Left lung (tissue), 4 donors: ENCODE measurements at regions not wholly inside any gene's neighbourhood (a gene's known extent, or its start where the extent isn't known, plus 50 kb on each side); places are given as distances from the start of the nearest gene placed in this dataset.

Experiments used
- ATAC-seq: fragments of 200-7000 bp; cut with Tn5 transposase; one replicate; pipeline ENCODE4 v1.9.1; 2020; ENCODE audit warnings: moderate library complexity
- DNase-seq, 4 donors: peaks; one replicate each; pipeline ENCODE4 v3.0.0-alpha.2; 2013 to 2020
- H3K27ac ChIP-seq, 2 donors: fragments of 200-600 bp; sonication (generic) in 1 of 2; one replicate each; pipeline versions ENCODE4 v1.5.0 to v1.8.0; 2020 to 2021
- H3K27me3 ChIP-seq, 2 donors: fragments of 200-600 bp; sonication (generic) in 1 of 2; one replicate each; pipeline versions ENCODE4 v1.5.0 to v1.8.0; 2020 to 2021
- H3K36me3 ChIP-seq, 2 donors: fragments of 200-600 bp; sonication (generic) in 1 of 2; one replicate each; pipeline versions ENCODE4 v1.5.0 to v1.8.0; 2020 to 2021
- H3K4me1 ChIP-seq, 2 donors: fragments of 200-600 bp; one replicate each; pipeline ENCODE4 v1.8.0; 2021
- H3K4me3 ChIP-seq, 2 donors: fragments of 200-600 bp; sonication (generic) in 1 of 2; one replicate each; pipeline versions ENCODE4 v1.5.0 to v1.8.0; 2020 to 2021; ENCODE audit warnings: mild to moderate bottlenecking in 1 of 2
- H3K9me3 ChIP-seq, 2 donors: fragments of 200-600 bp; sonication (generic) in 1 of 2; one replicate each; pipeline versions ENCODE4 v1.5.0 to v1.8.0; 2020 to 2021
- intact Hi-C, 2 donors: fragments of 100-400 bp; cut with DNase I; formaldehyde crosslinking; loops; one replicate each; pipeline versions ENCODE4 v1.11.2 to v1.14.2; 2022
- TF ChIP-seq, protein P1 (sequence below), 2 donors: fragments of 200-600 bp; sonication (generic) in 1 of 2; IDR thresholded peaks; one replicate each; pipeline versions ENCODE4 v1.5.0 to v1.8.0; 2021; ENCODE audit warnings: antibody characterized with exemption in 2 of 2
- donor health status: DM: no; HTN: yes; CAD: no.
- donor health status: DM: no; HTN: no; CAD: no.

GRCh38 chr1:87170931-87171598 lies 157.6 kb upstream of the LMO4 start:
- TF ChIP-seq, protein P1, sequence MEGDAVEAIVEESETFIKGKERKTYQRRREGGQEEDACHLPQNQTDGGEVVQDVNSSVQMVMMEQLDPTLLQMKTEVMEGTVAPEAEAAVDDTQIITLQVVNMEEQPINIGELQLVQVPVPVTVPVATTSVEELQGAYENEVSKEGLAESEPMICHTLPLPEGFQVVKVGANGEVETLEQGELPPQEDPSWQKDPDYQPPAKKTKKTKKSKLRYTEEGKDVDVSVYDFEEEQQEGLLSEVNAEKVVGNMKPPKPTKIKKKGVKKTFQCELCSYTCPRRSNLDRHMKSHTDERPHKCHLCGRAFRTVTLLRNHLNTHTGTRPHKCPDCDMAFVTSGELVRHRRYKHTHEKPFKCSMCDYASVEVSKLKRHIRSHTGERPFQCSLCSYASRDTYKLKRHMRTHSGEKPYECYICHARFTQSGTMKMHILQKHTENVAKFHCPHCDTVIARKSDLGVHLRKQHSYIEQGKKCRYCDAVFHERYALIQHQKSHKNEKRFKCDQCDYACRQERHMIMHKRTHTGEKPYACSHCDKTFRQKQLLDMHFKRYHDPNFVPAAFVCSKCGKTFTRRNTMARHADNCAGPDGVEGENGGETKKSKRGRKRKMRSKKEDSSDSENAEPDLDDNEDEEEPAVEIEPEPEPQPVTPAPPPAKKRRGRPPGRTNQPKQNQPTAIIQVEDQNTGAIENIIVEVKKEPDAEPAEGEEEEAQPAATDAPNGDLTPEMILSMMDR (IDR thresholded peaks at IDR 0.05) = no peak
- H3K27ac ChIP-seq = no peak overlapping the region
- no peaks in the 10 kb centered on the region for H3K9me3 ChIP-seq
- DNase-seq = no peak
- no peak overlapping the region for H3K4me3 ChIP-seq
- no peak for ATAC-seq
- H3K27me3 ChIP-seq = no peaks in the 10 kb centered on the region
- intact Hi-C loops = no loop called here
- H3K4me1 ChIP-seq = no peaks in the 10 kb centered on the region
- no peaks in the 10 kb centered on the region for H3K36me3 ChIP-seq

DNA sequence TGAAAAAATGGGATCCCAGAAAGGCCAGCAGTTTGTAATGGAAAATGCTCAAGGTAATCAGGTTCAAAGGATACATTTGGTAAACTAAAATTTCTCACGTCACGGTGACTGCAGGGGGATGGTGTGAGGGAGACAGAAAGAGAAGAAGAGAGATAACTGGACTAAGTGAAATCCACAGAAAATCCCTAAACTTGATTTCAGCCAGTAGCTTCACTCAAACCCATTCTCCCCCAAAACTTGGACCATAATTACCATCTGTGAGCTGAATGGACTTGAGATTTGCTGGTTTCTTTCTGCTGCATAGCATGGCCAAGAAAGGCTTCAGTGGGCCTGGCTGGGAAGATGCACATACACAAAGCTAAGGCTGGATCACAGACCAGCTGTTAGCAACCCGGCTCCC lies 155.4 kb upstream of the LMO4 start:
- no peak overlapping the region for H3K27ac ChIP-seq
- ATAC-seq (no peak), DNase-seq (no peak)
- no peak overlapping the region for H3K4me3 ChIP-seq
- H3K9me3 ChIP-seq = no peaks in the 10 kb centered on the region
- intact Hi-C loops = no loop called here
- no peaks in the 10 kb centered on the region for H3K4me1 ChIP-seq
- no peaks in the 10 kb centered on the region for H3K27me3 ChIP-seq
- TF ChIP-seq, protein P1 (IDR thresholded peaks at IDR 0.05) = no peak
- H3K36me3 ChIP-seq = no peaks in the 10 kb centered on the region

DNA sequence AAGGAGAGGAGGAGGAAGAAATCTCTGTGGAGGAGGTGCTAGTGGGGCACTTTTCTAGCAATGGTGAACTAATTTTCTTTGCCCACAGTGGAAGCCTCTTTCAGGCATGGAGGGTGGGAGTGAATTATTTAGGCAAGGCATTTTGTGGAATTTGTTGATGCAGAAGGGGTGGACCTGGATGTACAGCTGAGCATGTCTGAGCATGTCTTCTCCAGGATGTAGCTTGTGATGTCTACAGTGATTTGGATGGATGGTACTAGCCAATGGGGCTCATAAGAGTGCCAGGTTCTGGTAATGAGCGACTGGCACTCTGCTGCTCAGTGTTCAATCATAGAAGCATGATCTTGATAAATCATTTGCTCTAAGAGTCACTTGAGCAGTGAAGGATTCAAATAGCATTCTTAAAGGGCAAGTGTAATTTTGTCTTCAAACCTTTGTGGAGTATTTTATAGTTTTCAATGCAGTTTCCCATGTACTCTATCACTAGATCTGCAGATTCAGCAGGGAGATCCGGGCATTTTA lies 153.9 kb upstream of the LMO4 start:
- H3K27me3 ChIP-seq = no peaks in the 10 kb centered on the region
- peak; percentile 81 for ATAC-seq

DNA sequence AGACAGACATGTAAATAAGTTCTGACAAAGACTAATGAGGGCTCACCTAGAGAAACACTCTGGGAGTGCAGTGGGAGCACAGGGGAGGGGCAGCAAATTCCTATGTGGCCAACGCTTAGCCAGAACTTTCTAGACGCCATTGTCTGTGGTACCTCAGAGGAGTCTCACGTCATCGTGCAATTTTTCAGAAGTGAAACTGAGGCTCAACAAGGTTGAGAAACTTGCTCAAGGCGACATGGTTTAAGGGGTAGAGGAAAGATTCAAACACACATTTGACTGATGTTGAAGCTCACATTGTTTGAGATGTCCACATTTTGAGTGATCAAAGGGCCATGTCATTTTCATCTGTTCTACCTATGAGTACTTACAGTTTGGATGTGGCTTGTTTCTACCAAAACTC lies 152.6 kb upstream of the LMO4 start:
- ATAC-seq = no peak
- DNase-seq = no peak
- no peaks in the 10 kb centered on the region for H3K36me3 ChIP-seq
- no peak overlapping the region for H3K4me3 ChIP-seq
- H3K27ac ChIP-seq = no peak overlapping the region
- no peaks in the 10 kb centered on the region for H3K4me1 ChIP-seq
- H3K9me3 ChIP-seq = no peaks in the 10 kb centered on the region
- intact Hi-C loops = no loop called here
- TF ChIP-seq, protein P1 (IDR thresholded peaks at IDR 0.05) = no peak
- no peaks in the 10 kb centered on the region for H3K27me3 ChIP-seq

More for the DNA sequence above, 153.9 kb upstream of the LMO4 start:
- H3K4me1 ChIP-seq = no peaks in the 10 kb centered on the region
- no peaks in the 10 kb centered on the region for H3K9me3 ChIP-seq
- H3K36me3 ChIP-seq = no peaks in the 10 kb centered on the region
- DNase-seq = peak in 1 of 4 donors; percentile 28
- no peak overlapping the region for H3K27ac ChIP-seq
- TF ChIP-seq, protein P1 (IDR thresholded peaks at IDR 0.05) = no peak
- intact Hi-C loops = no loop called here
- H3K4me3 ChIP-seq = no peak overlapping the region

DNA sequence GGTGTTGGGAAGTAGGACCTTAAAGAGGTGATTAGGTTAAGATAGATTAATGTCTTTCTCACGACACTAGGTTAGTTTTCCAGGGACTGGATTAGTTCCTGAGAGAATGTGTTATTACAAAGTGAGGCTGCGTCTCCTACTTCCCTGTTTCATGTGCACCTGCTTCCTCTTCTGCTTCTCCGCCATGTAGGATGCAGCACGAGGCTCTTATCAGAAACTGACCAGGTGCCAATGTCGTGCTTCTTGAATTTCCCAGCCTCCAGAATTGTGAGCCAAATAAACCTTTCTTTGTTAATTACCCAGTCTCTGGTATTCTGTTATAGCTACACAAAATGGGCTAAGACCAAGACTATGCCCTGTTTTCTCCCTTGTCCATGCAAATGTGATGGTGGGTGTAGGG lies 152.2 kb upstream of the LMO4 start:
- Histone ChIP-seq H3K9me3 (no peaks in the 10 kb centered on the region), H3K27me3 (no peaks in the 10 kb centered on the region), H3K4me1 (no peaks in the 10 kb centered on the region), H3K4me3 (no peak overlapping the region), H3K27ac (no peak overlapping the region), H3K36me3 (no peaks in the 10 kb centered on the region)
- intact Hi-C loops = no loop called here
- DNase-seq (no peak), ATAC-seq (no peak)
- TF ChIP-seq, protein P1 (IDR thresholded peaks at IDR 0.05) = no peak
